Panc1 (cell line): ENCODE measurements at regions not wholly inside any gene's neighbourhood (a gene's known extent, or its start where the extent isn't known, plus 50 kb on each side); places are given as distances from the start of the nearest gene placed in this dataset.

Source experiments
- ATAC-seq: fragments of 200-7000 bp; cut with Tn5 transposase; 2 replicates; pipeline ENCODE4 v1.9.1; 2020; ENCODE audit warnings: mild to moderate bottlenecking, moderate library complexity
- BruUV-seq: library from RNA; stranded (reverse); fragments of 400-500 nt; replicated peaks from 2 replicates; lab custom pipeline; 2021; lab: Mats Ljungman, UMichigan
- CTCF ChIA-PET: fragments of 300-600 bp; sonication (Branson Sonifier 250); formaldehyde crosslinking; loops from one replicate; lab custom pipeline; 2022; ENCODE audit warnings: antibody characterized with exemption; lab: Charles Lee
- POLR2A ChIA-PET: fragments of 300-600 bp; sonication (Branson Sonifier 250); formaldehyde crosslinking; loops from one replicate; lab custom pipeline; 2022; ENCODE audit warnings: antibody characterized with exemption; lab: Charles Lee
- DNase-seq: peaks from one replicate; pipeline ENCODE4 v3.0.0-alpha.2; 2010; ENCODE audit warnings: low read depth, low spot score
- H3K27ac ChIP-seq: 2 replicates; pipeline ENCODE4 v1.5.1; 2011; ENCODE audit warnings: mild to moderate bottlenecking, low read length, inconsistent platforms
- H3K27me3 ChIP-seq: fragments of 200-500 bp; sonication (Bioruptor generic); 2 replicates; pipeline ENCODE4 v1.6.0; 2014; ENCODE audit warnings: low read length, inconsistent platforms; ENCODE audit not compliant: control insufficient read depth, insufficient read depth
- H3K36me3 ChIP-seq: fragments of 200-500 bp; sonication (Bioruptor generic); 2 replicates; pipeline ENCODE4 v1.5.1; 2014; ENCODE audit warnings: inconsistent platforms, mild to moderate bottlenecking, low read length, moderate library complexity; ENCODE audit not compliant: control insufficient read depth, insufficient read depth
- H3K4me1 ChIP-seq: 2 replicates; pipeline ENCODE4 v1.5.1; 2011; ENCODE audit warnings: inconsistent platforms, mild to moderate bottlenecking, low read length, moderate library complexity; ENCODE audit not compliant: control insufficient read depth, insufficient read depth
- H3K4me3 ChIP-seq, 2 experiments: 2 replicates each; pipeline ENCODE4 v1.5.1; 2011 to 2012; ENCODE audit warnings: low read depth in 2 of 2, low read length in 2 of 2, mild to moderate bottlenecking in 2 of 2, inconsistent platforms in 1 of 2, moderate library complexity in 1 of 2
- H3K9me3 ChIP-seq: fragments of 200-500 bp; sonication (Bioruptor generic); 2 replicates; pipeline ENCODE4 v1.5.1; 2014; ENCODE audit warnings: low read depth, mild to moderate bottlenecking, inconsistent platforms, low read length, moderate library complexity; ENCODE audit not compliant: control insufficient read depth, insufficient read depth
- POLR2AphosphoS5 ChIP-seq: IDR thresholded peaks from 2 replicates; pipeline ENCODE4 v1.6.1; 2012; ENCODE audit warnings: mild to moderate bottlenecking, low read depth, low read length, moderate library complexity
- REST ChIP-seq, 2 experiments: IDR thresholded peaks; 2 replicates each; pipeline ENCODE4 v1.6.1; 2011 to 2012; ENCODE audit warnings: low read depth in 2 of 2, control low read depth in 1 of 2, low read length in 1 of 2, mild to moderate bottlenecking in 1 of 2, moderate library complexity in 1 of 2; ENCODE audit not compliant: insufficient read depth in 1 of 2
- SIN3A ChIP-seq: IDR thresholded peaks from 2 replicates; pipeline ENCODE4 v1.6.1; 2012; ENCODE audit warnings: low read depth, mild to moderate bottlenecking, low read length, moderate library complexity, borderline replicate concordance; ENCODE audit not compliant: insufficient read depth
- TCF7L2 ChIP-seq: IDR thresholded peaks from 2 replicates; pipeline ENCODE4 v1.6.1; 2011; ENCODE audit warnings: mild to moderate bottlenecking, low read depth, low read length, inconsistent platforms
- in situ Hi-C: cut with HindIII; loops from 2 replicates; pipeline ENCODE4 v1.10.0; 2016; ENCODE audit warnings: low sequenced_read_pairs, low pct_unique_long_range_greater_than_20kb
- intact Hi-C: fragments of 100-400 bp; cut with micrococcal nuclease; formaldehyde crosslinking; loops from one replicate; pipeline ENCODE4 v1.10.0; 2022; ENCODE audit not compliant: unreplicated experiment
- TF ChIP-seq, protein P1 (sequence below): fragments of 450-650 bp; IDR thresholded peaks from 2 replicates; pipeline ENCODE4 v1.5.1; 2017; ENCODE audit warnings: mild to moderate bottlenecking

DNA sequence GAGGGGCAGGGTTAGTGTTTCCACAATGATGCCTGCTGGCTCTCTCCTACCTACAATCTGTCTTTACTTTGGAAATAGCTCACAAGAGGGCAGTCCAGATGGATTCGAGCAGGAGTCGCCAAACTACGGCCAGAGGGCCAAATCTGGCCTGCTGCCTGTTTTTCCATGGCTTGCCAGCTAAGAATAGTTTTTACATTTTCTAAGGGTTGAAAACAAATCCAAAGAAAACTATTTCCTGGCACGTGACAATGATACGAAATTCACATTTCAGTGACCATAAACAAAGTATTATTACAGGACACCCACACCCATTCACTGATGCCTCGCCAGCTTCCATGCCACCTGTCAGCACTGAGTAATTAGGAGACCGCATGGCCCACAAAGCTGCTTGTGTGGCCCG, 162.9 kb upstream of the WWC1 start:
- ATAC-seq (no peak), DNase-seq (no peak)
- intact Hi-C loops: no loop called here
- Histone ChIP-seq H3K4me1 (no peaks in the 10 kb centered on the region), H3K36me3 (no peaks in the 10 kb centered on the region), H3K4me3 (no peak overlapping the region), H3K9me3 (no peaks in the 10 kb centered on the region), H3K27ac (no peak overlapping the region), H3K27me3 (peaks cover 17% of the 10 kb centered on the region)
- TF ChIP-seq SIN3A (no peak), REST (IDR thresholded peaks at IDR 0.05; ENCODE audit: insufficient read depth in 1 of 2, low read depth in 2 of 2, low read length in 1 of 2) (no peak), TCF7L2 (no peak), POLR2AphosphoS5 (no peak)
- TF ChIP-seq, protein P1, sequence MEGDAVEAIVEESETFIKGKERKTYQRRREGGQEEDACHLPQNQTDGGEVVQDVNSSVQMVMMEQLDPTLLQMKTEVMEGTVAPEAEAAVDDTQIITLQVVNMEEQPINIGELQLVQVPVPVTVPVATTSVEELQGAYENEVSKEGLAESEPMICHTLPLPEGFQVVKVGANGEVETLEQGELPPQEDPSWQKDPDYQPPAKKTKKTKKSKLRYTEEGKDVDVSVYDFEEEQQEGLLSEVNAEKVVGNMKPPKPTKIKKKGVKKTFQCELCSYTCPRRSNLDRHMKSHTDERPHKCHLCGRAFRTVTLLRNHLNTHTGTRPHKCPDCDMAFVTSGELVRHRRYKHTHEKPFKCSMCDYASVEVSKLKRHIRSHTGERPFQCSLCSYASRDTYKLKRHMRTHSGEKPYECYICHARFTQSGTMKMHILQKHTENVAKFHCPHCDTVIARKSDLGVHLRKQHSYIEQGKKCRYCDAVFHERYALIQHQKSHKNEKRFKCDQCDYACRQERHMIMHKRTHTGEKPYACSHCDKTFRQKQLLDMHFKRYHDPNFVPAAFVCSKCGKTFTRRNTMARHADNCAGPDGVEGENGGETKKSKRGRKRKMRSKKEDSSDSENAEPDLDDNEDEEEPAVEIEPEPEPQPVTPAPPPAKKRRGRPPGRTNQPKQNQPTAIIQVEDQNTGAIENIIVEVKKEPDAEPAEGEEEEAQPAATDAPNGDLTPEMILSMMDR: no peak
- in situ Hi-C loops: no loop called here
- ChIA-PET CTCF (no interaction called here), POLR2A (no interaction called here)
- BruUV-seq: no TSS peak

DNA sequence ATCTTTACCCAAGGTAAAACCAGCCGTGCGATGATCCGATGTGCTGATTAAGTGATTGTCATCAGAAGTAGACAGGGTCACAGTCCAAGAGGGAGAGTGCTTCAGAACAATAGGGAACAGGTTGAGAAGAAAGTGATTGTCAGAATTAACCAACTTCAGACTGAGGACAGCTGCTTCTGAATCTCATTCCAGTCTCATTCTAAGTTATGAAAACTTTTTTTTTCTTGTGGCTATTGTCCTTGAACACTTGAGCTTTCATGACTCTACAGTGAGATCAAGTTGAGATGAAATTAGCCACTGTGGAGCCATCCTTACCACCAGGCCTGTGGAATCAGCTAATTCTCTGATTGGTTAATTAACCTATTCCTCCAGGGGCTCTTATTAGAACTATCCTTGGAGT, 159.9 kb upstream of the WWC1 start:
- no peak overlapping the region for H3K4me3 ChIP-seq
- no peak for DNase-seq
- no peaks in the 10 kb centered on the region for H3K9me3 ChIP-seq
- POLR2A ChIA-PET: no interaction called here
- H3K4me1 ChIP-seq: no peaks in the 10 kb centered on the region
- no peak for ATAC-seq
- TF ChIP-seq REST (IDR thresholded peaks at IDR 0.05; ENCODE audit: insufficient read depth in 1 of 2, low read depth in 2 of 2, low read length in 1 of 2) (no peak), POLR2AphosphoS5 (no peak), TCF7L2 (no peak), SIN3A (no peak)
- TF ChIP-seq, protein P1: no peak
- H3K27me3 ChIP-seq: peaks cover 17% of the 10 kb centered on the region
- intact Hi-C loops: no loop called here
- no TSS peak for BruUV-seq
- in situ Hi-C loops: no loop called here
- H3K27ac ChIP-seq: no peak overlapping the region
- no peaks in the 10 kb centered on the region for H3K36me3 ChIP-seq
- CTCF ChIA-PET: no interaction called here
